ENCODE measurements at regions not wholly inside any gene's neighbourhood (a gene's known extent, or its start where the extent isn't known, plus 50 kb on each side); places are given as distances from the start of the nearest gene placed in this dataset.

- POLR2A ChIA-PET: no interaction called here
- CTCF ChIA-PET: no interaction called here
These were observed 135.0 kb downstream of the MBL2 start for GRCh38 chr10:52637592-52637991.

- ChIA-PET POLR2A (no interaction called here), CTCF (no interaction called here)
These were observed 132.9 kb downstream of the MBL2 start for GRCh38 chr10:52639652-52640051.

GRCh38 chr10:52642208-52642607, 130.4 kb downstream of the MBL2 start:
- POLR2A ChIA-PET: no interaction called here

GRCh38 chr10:52644373-52645186, 128.0 kb downstream of the MBL2 start:
- POLR2A ChIA-PET: no interaction called here
- CTCF ChIA-PET: no interaction called here

More at GRCh38 chr10:52642208-52642607, 130.4 kb downstream of the MBL2 start:
- CTCF ChIA-PET: no interaction called here

- CTCF ChIA-PET: no interaction called here
- POLR2A ChIA-PET: no interaction called here
These were observed 127.3 kb downstream of the MBL2 start for GRCh38 chr10:52645187-52645758.

- POLR2A ChIA-PET: no interaction called here
- CTCF ChIA-PET: no interaction called here
These were observed 123.1 kb downstream of the MBL2 start for GRCh38 chr10:52649511-52649910.

- CTCF ChIA-PET: no interaction called here
These were observed 121.7 kb downstream of the MBL2 start for GRCh38 chr10:52650873-52651272.

GRCh38 chr10:52651293-52651692, 121.3 kb downstream of the MBL2 start:
- ChIA-PET CTCF (no interaction called here), POLR2A (no interaction called here)

More at GRCh38 chr10:52650873-52651272, 121.7 kb downstream of the MBL2 start:
- POLR2A ChIA-PET: no interaction called here

- ChIA-PET CTCF (no interaction called here), POLR2A (no interaction called here)
These were observed 119.9 kb downstream of the MBL2 start for GRCh38 chr10:52652431-52653262.

GRCh38 chr10:52653263-52653909, 119.2 kb downstream of the MBL2 start:
- ChIA-PET CTCF (no interaction called here), POLR2A (no interaction called here)

- ChIA-PET POLR2A (no interaction called here), CTCF (no interaction called here)
These were observed 118.4 kb downstream of the MBL2 start for GRCh38 chr10:52654201-52654600.

- POLR2A ChIA-PET: no interaction called here
These were observed 114.5 kb downstream of the MBL2 start for GRCh38 chr10:52658112-52658511.

GRCh38 chr10:52659085-52659484, 113.5 kb downstream of the MBL2 start:
- ChIA-PET POLR2A (no interaction called here), CTCF (interaction anchor here (0.7 kb wide), 1 partner anchor 9 kb away, joined by 4 read pairs; no protein-coding TSS in a partner anchor)

More at GRCh38 chr10:52658112-52658511, 114.5 kb downstream of the MBL2 start:
- CTCF ChIA-PET: no interaction called here

GRCh38 chr10:52662256-52662655, 110.3 kb downstream of the MBL2 start:
- ChIA-PET CTCF (no interaction called here), POLR2A (no interaction called here)

- CTCF ChIA-PET: no interaction called here
These were observed 109.4 kb downstream of the MBL2 start for GRCh38 chr10:52663161-52663560.

GRCh38 chr10:52664629-52665028, 108.0 kb downstream of the MBL2 start:
- ChIA-PET CTCF (no interaction called here), POLR2A (no interaction called here)

More at GRCh38 chr10:52663161-52663560, 109.4 kb downstream of the MBL2 start:
- POLR2A ChIA-PET: no interaction called here

- POLR2A ChIA-PET: no interaction called here
- CTCF ChIA-PET: no interaction called here
These were observed 106.8 kb downstream of the MBL2 start for GRCh38 chr10:52665821-52666220.

GRCh38 chr10:52666931-52667330, 105.7 kb downstream of the MBL2 start:
- POLR2A ChIA-PET: no interaction called here
- CTCF ChIA-PET: no interaction called here

GRCh38 chr10:52668024-52668423, 104.6 kb downstream of the MBL2 start:
- ChIA-PET POLR2A (no interaction called here), CTCF (no interaction called here)

- ChIA-PET CTCF (no interaction called here), POLR2A (no interaction called here)
These were observed 99.7 kb downstream of the MBL2 start for GRCh38 chr10:52672880-52673279.

- POLR2A ChIA-PET: no interaction called here
- CTCF ChIA-PET: no interaction called here
These were observed 99.1 kb downstream of the MBL2 start for GRCh38 chr10:52673468-52673867.
